ENCODE measurements at regions not wholly inside any gene's neighbourhood (a gene's known extent, or its start where the extent isn't known, plus 50 kb on each side); places are given as distances from the start of the nearest gene placed in this dataset.

- TF ChIP-seq TAF1 (conservative IDR thresholded peaks at IDR 0.05) (no peak), CTCF (IDR thresholded peaks at IDR 0.05; ENCODE audit: low read depth, low read length, missing input control) (no peak)
Observed at GRCh38 chrX:139018436-139018835, 306.9 kb upstream of the FGF13 start.
